Islet of Langerhans (tissue), 1 donor: ENCODE measurements at regions not wholly inside any gene's neighbourhood (a gene's known extent, or its start where the extent isn't known, plus 50 kb on each side); places are given as distances from the start of the nearest gene placed in this dataset.

ENCODE experiments used
- FAIRE-seq: peaks from one replicate; lab custom pipeline; 2011; peaks lifted over from hg19 to GRCh38; lab: Jason Lieb, UNC

DNA sequence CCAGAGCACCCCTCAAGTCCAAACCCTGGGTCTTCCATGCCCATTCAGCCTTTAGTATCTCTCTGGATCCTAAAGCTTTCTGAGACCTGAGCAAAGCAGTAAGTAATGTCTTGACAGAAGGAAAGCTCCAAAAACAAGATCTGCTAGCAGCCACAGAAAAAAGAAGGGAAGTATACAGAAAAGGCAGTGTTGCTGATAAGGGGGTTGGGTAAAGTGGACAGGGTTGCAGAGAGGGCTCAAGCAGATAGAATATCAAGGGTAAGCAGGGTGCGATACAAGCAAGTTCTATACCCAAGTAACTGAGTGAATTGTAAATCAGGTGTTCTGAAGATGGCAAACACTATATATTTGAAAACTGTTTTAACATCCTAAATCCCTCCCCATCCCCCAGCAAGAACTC, 113.4 kb upstream of the CARMIL1 start:
- FAIRE-seq: no peak

DNA sequence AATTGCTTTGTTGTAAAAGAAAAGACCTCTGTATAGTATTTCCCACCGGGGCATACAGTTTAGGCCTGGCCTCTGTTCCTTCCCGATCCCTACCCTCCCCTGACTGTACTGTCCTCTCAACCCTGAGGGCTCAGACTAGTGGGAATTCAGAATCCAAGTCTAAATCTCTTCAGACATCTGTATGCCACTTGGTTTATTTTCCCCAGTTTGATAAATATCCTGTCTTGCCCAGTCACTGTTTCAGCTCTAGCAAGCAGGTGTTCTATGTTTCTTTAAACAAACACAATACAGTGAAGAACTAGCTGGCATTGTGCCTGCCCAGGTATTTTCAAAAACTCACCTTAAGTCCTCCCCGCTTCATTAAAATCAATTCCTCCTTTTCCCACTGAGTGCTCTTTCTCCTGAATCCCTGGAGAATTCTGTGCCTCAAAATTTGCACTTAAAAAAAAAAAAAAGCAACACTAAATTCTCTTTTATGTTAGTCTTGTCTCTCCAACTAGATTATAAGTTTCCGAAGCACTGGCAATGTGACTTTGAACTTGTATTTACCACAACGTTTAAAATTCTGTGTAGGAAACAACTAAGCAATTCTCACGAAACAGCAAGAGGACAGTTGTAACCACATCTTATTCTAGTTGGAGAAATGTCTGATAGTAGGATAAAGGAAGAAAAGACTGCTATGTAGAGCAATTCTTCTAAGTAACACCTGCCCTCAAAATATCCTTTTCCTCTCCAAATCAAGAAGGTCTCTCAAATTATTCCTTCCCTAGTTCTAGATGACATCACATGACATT, 112.0 kb upstream of the CARMIL1 start:
- no peak for FAIRE-seq

DNA sequence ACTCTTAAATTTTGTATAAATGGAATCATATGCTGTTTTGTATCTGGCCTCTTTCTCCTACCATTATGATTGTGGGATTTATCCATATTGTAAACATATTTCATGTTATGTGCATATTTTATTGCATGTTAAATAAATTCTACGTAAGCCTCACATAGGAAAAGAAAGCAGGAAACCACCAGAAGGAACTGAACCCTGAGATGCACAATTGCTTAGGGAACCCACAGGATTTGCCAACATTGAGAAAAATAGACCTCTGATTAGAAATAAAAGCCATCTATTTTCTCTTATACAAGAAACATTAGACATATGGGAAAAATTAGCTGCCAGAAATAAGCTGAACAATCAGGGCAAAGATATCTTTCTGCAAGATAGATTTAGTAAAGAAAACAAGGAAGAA, 111.2 kb upstream of the CARMIL1 start:
- FAIRE-seq: no peak

DNA sequence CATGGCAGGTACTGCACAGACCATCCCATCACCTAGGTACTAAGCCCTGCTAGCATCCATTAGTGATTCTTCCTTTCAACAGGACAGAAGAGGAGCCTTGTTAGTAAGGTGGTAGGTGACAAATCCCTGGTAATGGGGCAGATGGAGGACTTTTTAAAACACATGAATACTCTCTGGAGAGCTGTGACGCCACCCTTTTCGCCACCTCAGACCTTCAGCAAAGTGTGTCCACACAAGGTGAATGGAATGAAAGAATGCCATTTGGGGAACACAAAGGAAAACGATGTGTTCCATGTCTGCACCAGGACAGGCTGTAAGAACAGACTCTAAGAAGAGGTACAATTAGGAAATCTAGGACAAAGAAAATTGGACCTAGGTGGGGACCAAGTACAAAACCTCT, 110.5 kb upstream of the CARMIL1 start:
- no peak for FAIRE-seq

DNA sequence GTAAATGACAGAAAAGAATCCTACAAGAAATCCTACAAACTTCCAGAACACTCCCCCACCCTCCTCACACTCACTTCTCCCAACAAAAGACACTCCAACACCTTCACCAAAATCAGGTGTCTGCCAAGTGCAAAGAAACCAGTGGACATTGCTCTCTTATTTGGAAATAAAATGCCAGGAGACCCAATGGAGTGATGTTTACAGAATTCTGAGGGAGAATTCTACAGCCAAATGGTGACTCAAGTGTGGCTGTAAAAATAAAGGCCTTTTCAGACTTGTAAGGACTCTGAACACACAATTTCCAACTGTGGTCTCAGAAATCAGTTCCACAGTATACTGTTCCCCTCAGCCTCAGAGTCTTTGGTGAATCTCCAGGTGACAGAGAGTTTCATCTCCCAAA, 109.6 kb upstream of the CARMIL1 start:
- FAIRE-seq: no peak

DNA sequence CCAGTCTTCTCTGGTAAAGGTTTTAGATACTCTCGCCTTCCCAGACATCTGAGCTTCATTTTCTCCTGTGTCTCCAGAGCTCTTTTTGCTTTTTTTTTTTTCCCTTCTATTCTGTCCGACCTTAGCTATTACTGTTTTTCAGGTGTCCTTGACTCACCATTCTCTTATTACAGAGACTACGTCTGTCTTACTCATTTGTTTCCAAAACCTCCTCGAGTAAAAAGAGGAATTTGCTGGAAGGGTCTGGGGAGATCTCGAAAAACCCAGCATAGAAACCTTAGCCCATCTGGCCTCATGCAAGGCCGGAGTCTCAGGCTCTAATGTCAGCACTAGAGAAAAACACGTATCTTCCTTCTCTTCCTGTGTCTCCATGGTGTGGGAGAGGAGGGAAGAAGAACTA, 109.2 kb upstream of the CARMIL1 start:
- no peak for FAIRE-seq

DNA sequence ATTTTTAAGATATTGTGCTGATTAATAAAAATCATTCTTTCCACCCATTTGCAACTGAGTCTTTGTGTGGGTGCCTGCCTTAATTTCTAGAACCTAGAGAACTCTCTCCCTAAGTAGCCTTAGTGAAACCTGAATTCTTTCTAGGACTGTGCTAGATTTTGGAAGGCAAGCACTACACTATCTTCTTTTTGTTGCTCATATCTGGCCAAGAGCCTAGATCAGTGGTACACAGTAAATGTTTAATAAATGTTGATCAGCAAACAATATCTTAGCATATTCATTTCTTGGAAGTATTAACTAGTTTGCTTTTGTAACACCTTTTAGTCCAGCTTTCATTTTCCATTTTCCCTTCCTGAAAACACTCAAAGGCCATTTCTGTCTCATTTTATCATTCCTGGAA, 108.5 kb upstream of the CARMIL1 start:
- FAIRE-seq: no peak

DNA sequence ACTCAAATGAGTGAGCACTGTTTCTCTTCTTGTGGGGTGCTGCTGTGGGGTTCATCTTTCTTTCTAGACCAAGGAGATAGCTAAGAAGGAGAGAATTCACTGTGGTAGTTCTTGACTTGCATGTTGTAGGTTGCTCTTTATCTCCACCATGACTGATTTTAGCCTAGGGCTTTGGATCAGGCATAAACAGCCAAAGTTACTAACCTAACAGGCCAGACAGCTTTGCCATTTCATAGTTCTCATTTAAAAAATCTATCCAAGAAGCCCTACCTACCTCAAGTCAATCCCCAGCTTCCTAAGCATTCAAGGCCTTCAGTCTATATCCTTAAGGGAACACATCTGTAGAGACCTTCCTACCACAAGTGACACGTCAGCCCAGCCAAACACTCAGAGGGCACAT, 107.9 kb upstream of the CARMIL1 start:
- FAIRE-seq: no peak

DNA sequence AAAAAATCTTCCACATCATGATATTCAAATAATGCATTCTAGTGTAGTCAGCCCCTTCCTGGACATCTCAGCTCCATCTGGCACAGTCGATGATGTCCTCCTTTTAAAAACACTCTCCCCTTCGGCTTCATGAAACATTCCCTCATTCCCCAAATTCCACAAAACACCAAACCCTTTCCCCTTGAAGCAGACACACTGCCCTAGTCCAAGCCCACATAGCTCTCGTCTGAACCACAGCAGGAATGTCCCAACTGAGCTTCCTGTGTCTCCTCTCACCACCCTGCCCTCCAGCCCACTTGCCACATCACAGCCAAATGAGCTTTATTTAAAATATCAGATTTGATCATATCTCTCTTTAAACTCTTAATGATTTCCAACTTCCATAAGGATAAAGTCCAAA, 106.4 kb upstream of the CARMIL1 start:
- no peak for FAIRE-seq

DNA sequence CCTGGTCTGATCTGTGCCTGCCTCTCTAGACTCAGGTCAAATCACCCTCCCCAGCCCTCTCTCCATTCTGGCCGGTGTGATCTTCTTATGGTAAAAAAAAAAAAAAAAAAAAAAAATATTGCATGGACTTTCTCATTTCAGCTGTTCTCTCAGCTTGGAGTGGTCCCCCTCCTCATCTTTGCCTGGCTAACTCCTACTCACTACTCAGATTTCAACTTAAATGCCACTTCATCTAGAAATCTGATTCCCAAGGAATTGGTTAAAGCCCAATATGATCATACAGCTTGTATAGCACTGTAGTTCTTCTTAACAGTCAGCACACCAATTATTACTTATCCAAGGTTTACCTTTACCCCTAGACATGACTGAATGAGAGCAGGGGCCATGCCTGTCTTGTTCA, 105.9 kb upstream of the CARMIL1 start:
- FAIRE-seq: no peak

DNA sequence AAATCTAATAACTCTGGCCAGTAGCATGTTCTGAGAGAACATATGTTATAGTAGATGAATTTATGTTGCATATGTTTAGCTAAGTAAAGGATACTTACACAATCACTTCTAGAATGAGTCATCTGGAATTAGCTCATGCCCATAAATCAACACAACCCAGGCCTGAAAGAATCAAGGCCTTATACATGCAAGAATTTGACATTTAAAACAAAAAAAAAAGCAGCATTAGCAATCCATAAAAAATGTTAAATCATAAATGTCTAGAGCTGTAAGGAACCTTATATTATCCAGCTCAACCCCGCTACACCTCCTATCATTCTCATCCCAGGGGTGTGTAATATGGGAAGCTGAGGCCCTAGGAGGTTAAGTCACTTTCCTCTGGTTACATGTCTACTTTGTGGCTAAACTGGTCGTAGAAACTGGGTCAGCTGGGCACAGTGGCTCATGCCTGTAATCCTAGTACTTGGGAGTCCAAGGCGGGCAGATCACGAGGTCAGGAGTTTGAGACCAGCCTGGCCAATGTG, 105.2 kb upstream of the CARMIL1 start:
- FAIRE-seq: no peak

DNA sequence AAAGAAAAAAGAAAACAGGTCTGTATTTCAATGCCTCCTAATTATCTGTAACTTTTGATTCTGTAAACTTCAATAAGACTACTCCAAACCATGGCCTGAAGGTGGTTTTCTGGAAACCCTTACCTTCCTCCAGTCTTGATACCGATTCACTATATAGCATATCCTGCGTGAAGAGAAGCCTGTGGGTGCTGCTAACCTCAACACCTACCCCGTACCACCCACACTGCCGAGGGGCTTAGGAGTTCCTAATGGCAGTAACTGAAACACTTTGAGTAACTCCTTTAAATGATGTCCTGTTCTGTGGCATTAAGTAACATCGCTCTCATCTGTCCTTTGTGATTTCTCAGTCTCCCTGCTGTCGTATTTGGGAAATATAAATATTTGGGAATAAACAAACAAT, 104.5 kb upstream of the CARMIL1 start:
- no peak for FAIRE-seq

DNA sequence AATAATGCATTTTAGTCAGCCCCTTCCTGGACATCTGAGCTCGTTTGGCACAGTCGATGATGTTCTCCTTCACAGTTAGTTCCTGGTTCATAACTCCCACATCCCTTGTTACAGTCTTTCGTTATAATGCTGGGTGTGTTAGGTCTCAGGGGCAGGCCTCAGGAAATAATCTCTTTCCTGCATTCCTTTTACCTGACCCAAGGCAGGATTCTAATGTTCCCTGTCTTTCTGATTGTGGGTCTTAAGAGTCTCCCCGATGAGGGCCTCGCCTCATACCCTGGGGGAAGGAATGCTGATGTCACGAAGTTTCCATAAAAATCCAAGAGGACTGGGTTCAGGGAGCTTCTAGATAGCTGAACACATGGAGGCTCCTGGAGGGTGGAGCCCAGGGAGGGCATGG, 104.0 kb upstream of the CARMIL1 start:
- no peak for FAIRE-seq

DNA sequence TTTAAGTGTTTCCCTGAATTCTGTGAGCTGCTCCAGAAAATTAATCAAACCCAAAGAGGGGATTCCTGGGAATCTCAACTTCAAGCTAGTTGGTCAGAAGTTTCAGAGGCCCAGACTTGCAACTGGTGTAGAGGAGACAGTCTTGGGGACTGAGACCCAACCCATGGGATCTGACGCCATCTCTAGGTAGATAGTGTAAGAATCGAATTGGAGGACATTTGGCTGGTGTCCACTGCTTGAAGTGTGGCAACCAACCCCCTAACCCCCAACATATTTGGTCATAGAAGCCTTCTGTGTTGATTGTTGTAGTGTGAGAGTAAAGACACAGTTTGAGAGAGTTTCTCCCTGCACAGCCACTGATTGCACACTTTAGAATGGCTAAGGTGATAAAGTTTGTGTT, 103.5 kb upstream of the CARMIL1 start:
- no peak for FAIRE-seq

DNA sequence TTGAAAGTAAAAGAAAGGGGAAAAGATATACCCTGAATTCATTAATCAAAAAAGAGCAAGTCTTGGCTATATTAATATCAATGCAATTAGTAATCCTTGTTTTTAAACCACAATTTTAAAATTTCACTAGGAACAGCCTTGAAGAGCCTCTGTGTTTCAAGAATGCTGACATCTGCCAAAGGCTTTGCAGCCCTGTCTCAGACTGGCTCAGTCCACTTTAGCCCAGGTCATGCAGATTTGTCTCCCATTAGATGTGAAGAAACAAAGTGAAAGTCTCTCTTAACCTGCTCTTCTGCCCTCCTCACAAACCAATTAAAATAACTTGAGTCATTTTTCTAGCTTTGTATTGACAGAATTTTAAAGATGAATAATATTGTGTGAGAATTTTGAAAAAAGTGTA, 102.7 kb upstream of the CARMIL1 start:
- no peak for FAIRE-seq

DNA sequence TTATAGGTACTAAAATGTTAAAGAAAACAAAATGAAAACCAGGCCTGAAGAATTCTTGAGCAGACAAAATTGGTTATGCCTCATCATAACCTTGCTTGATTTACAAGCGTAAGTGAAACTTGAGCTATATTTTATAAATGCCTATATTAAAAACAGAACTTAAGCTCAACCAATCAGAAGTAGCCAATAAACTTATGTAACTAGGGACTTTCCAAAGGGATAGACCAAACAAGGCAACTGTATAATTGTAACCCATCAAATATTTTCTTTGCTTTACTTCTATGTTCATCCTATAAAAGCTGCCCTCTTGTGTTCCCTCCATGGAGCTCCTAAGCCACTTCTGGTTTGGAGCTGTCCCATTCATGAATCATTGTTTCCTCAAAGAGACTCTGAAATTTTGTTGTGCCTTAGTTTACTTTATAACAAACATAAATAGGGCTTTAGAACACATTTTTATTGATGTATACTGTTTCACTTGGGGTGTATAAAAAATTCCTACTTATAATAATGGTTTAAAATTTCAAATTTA, 101.6 kb upstream of the CARMIL1 start:
- FAIRE-seq: no peak

DNA sequence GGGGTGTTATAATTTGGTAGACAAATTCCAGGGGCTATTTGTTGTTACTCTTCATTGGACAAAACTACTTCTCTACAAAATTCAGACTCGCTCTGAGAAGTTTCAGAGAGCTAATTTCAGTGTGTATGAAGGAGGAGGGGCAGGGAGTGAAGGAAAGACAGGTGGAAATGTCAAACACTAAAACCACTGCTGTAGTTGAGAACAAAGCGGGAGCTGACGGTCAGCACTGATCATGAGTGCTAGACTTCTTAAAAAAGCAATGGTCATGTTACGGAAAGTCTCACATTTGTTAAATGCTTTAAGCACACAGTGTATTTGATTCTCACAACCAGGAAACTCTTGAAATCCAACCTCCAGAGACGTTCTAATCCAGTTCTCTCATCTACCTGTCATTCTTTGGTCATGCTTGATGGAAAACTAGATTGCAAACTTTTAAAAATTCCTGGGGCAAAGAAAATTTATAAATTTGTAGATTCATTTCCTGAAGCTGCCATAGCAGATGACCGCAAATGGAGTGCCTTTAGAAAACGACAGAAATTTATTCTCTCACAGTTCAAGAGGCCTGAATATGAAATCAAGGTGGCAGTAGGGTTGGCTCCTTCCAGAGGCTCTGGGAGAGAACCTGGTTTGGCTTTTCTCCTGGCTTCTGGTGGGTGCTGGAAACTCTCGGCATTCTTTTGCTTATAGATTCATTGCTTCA, 100.7 kb upstream of the CARMIL1 start:
- FAIRE-seq: no peak

DNA sequence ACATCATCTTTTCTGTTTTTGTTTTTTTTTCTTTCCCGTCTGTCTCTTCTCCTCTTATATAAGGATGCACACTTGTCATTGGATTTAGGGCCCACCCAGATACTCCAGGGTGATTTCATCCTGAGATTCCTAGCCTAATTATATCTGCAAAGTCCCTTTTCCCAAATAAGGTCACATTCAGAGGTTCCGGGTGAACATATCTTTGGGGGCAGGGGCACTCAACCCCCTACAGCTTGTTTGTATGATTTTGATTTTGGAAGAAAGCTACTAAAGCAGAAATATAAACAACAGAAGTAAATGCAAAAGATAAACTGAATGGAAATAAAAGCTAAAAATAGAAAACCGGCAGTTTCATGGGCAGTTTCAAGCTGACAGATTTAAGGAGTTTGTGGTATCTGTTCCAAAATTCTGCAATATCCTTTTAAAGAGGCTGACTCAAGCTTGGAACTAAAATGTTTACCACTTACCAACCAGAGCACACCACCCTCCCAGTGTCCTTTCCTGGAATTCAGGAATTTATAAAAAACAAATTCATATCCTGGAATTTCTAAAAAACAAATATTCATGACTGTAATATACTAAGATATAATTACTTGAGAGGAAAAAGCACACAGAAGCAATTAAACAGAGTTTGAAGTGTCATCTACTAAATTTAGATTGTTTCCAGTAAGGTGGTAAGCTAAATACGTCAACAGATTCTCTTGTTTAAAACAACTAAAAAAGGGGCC, 100.0 kb upstream of the CARMIL1 start:
- no peak for FAIRE-seq

DNA sequence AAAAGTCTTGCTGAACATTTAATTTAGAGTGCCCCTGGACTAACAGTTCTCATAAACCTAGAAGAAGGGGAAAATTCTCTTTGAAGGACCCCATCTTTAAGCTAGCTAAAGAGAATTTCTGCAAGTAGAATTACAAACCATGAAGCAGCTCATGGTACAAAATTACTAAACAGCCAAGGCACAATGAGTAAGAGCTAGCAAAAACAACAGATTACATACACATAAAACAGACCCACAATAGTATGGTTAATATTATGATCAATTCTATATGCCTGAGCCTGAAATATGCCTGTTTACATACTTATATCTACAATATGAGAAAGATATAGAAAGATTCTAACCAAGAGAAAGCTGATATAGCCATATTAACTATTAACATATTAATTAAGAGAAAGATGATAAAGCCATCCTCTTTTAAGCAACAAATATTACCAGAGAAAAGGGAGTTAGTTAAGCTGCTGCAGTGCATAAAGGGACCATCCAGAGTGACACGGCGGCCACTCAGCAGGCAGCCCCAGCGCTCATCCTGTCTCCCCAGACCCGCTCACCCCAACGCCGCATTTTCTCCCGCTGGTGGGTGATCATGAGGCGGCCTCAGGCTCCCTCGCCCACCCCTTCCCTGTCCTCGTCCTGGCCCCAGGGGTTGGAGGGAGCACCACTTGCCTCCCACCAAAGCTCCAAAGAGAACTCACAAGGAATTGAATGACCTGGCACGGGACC, 98.4 kb upstream of the CARMIL1 start:
- no peak for FAIRE-seq

DNA sequence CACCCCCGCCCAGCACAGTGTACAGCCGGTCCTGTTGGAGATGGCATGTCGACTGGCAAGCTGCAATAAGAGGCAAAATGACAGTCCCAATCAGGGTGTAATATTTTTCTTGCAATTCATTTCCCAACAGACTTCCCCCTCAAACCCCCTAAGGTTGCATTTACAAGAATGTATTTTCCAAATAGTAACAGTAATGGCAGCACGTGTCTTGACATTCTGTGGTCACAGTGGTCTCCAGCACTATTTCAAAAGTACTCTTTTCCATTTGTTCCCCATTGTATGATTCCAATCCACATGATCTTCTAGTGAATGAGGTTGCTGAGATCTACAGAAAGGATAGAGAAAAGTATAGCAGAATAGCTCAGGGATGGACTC, 97.8 kb upstream of the CARMIL1 start:
- FAIRE-seq: no peak

DNA sequence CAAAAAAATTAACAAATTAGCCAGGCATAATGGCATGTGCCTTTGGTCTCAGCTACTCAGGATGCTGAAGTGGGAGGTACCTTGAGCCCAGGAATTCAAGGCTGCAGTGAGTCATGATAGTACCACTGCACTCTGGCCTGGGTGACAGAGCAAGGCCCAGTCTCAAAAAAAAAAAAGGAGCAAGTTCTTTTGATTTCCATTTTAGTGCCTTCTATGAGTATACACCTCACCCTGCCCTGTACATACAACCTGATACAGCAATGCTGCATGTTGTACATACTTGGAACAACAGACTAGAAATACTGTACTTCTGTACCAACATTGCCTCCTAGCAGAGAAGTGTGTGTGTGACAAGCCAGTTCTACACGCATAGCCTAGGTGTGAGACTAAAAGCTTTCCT, 97.3 kb upstream of the CARMIL1 start:
- FAIRE-seq: no peak

DNA sequence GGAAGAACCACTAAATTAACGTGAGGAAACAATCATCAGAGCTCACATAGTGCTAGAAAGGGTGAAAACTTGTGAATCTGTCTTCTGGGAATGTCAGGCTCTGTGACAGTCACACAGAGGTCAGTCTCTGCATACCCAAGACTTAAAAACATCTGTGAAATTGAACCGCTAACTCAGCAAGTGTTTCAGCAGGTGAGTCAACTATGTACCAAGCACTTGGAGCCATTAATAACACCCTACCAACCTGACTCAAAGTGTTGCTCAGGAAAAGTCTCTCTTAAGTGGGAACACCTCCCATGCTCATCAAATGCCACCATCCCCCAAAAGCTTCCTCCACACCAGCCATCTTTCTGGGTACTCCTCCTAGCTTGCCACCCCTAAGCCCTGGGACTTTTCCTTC, 92.3 kb upstream of the CARMIL1 start:
- FAIRE-seq: no peak
